ENCODE measurements at regions not wholly inside any gene's neighbourhood (a gene's known extent, or its start where the extent isn't known, plus 50 kb on each side); places are given as distances from the start of the nearest gene placed in this dataset.

- TF ChIP-seq KLF17 (tag by site-specific recombination; IDR thresholded peaks at IDR 0.05), result no peak
- no peak for TF ChIP-seq YY1 (tag by site-specific recombination; IDR thresholded peaks at IDR 0.05)
- TF ChIP-seq ZNF354C (tag by site-specific recombination; IDR thresholded peaks at IDR 0.05; ENCODE audit: borderline replicate concordance, low read depth), result no peak
- no peak for TF ChIP-seq ZNF654 (tag by site-specific recombination; IDR thresholded peaks at IDR 0.05; ENCODE audit: low read depth)
- TF ChIP-seq ZNF580 (tag by site-specific recombination; IDR thresholded peaks at IDR 0.05), result no peak
- no peak for TF ChIP-seq AEBP2 (tag by site-specific recombination; IDR thresholded peaks at IDR 0.05; ENCODE audit: borderline replicate concordance)
- no peak for TF ChIP-seq GFI1B (tag by site-specific recombination; IDR thresholded peaks at IDR 0.05)
Measured at GRCh38 chr2:16413947-16414346, 251.7 kb downstream of the CYRIA start (continued).

GRCh38 chr2:16413285-16413684, 252.3 kb downstream of the CYRIA start:
- ChIA-PET POLR2A (no interaction called here), CTCF (no interaction called here)
- Histone ChIP-seq H3K4me1 (ENCODE audit: control insufficient read depth, insufficient read depth, low read length) (no peaks in the 10 kb centered on the region), H3K9me3 (ENCODE audit: control insufficient read depth, insufficient read depth, low read depth, low read length) (no peaks in the 10 kb centered on the region), H3K27ac (ENCODE audit: extremely low read depth, low read depth, low read length) (no peak overlapping the region), H3K36me3 (ENCODE audit: control insufficient read depth in 2 of 2, insufficient read depth in 1 of 2, low read length in 2 of 2) (no peaks in the 10 kb centered on the region), H3K4me3 (ENCODE audit: low read depth, low read length) (no peak overlapping the region)
- TF ChIP-seq ZBTB10 (tag by site-specific recombination; IDR thresholded peaks at IDR 0.05) (no peak), ZNF624 (tag by site-specific recombination; IDR thresholded peaks at IDR 0.05) (no peak), ZNF660 (tag by site-specific recombination; IDR thresholded peaks at IDR 0.05) (no peak), IKZF3 (tag by site-specific recombination; IDR thresholded peaks at IDR 0.05) (no peak), ZNF174 (tag by site-specific recombination; IDR thresholded peaks at IDR 0.05) (no peak), ZBTB26 (tag by site-specific recombination; optimal IDR thresholded peaks at IDR 0.05) (no peak), ZNF791 (tag by site-specific recombination; IDR thresholded peaks at IDR 0.05) (no peak), ZNF16 (tag by site-specific recombination; IDR thresholded peaks at IDR 0.05; ENCODE audit: low read depth) (no peak), ZBTB21 (tag by site-specific recombination; IDR thresholded peaks at IDR 0.05) (no peak), PRDM1 (tag by site-specific recombination; IDR thresholded peaks at IDR 0.05) (no peak), GLIS2 (tag by site-specific recombination; IDR thresholded peaks at IDR 0.05) (no peak)
